ENCODE measurements at regions not wholly inside any gene's neighbourhood (a gene's known extent, or its start where the extent isn't known, plus 50 kb on each side); places are given as distances from the start of the nearest gene placed in this dataset.

DNA sequence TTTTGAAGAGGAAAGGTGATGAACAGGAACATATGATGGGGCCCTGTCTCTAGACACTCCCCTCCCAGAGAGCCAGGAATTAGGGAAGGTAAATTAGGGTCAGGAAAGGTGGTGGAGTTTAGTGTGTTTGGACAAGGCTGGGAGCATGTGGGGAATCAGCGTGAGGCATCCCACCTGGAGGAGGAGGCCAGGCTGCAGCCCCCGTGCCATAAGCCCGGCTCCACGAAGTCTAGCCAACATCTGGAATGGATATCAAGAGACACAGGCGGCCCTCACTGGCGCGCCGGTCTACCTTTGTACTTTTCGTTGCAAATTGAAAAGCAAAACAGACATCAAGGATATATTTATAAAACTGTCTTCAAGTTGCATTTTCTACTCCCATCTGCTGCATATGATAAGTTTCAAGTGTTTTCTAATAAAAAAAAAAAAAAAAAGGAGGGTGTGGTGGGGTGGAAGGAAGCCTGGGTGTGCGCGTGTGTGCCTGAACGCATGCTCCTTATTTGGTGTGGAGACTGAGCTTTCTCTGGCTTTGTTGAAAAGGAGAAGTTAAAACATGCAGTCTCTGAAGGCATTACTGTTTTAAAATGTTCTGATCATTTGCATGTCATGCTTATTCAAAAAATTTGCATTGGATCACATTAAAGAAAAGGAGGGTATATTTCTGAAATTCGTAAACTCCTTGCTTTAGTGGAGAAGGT lies 546.7 kb upstream of the ID2 start:
- Histone ChIP-seq H3K4me2 (ENCODE audit: insufficient read depth, insufficient read length, low read length) (no peak overlapping the region), H3K14ac (ENCODE audit: insufficient read depth, low read length) (no peak overlapping the region), H3K56ac (ENCODE audit: insufficient read length, low read depth, low read length) (no peak overlapping the region), H3K9me3 (ENCODE audit: control insufficient read depth, low read depth, low read length) (no peaks in the 10 kb centered on the region), H3K27ac (ENCODE audit: insufficient read length, low read depth, low read length) (no peak overlapping the region), H3K27me3 (ENCODE audit: insufficient read depth, low read length) (no peaks in the 10 kb centered on the region), H2AFZ (ENCODE audit: low read length) (no peak overlapping the region), H4K91ac (ENCODE audit: insufficient read length, low read depth, low read length) (no peak overlapping the region), H2BK120ac (ENCODE audit: low read depth, low read length, poor library complexity, severe bottlenecking) (no peak overlapping the region), H4K5ac (ENCODE audit: insufficient read length, low read depth, low read length) (no peak overlapping the region), H3K23ac (ENCODE audit: insufficient read length, low read depth, low read length) (no peak overlapping the region), H3K79me2 (ENCODE audit: insufficient read depth, low read length) (no peaks in the 10 kb centered on the region), H3K18ac (ENCODE audit: insufficient read length, low read depth, low read length) (no peak overlapping the region), H4K20me1 (ENCODE audit: control insufficient read depth, insufficient read depth, insufficient read length) (no peaks in the 10 kb centered on the region), H3K4ac (ENCODE audit: low read depth, low read length) (no peak overlapping the region), H3K4me1 (ENCODE audit: insufficient read depth, low read length) (no peaks in the 10 kb centered on the region; the same call in 1 of the 2 replicates), H3K23me2 (ENCODE audit: insufficient read length, low read depth, low read length, poor library complexity, severe bottlenecking) (no peaks in the 10 kb centered on the region), H3T11ph (ENCODE audit: low read length) (no peak overlapping the region), H2AK5ac (ENCODE audit: insufficient read length, low read length) (no peak overlapping the region), H2BK12ac (ENCODE audit: insufficient read length, low read depth, low read length) (no peak overlapping the region), H2BK5ac (ENCODE audit: insufficient read length, low read length) (no peak overlapping the region), H2BK20ac (ENCODE audit: low read depth, low read length, poor library complexity, severe bottlenecking) (no peak overlapping the region), H3K79me1 (ENCODE audit: insufficient read depth, low read depth, low read length, poor library complexity, severe bottlenecking) (no peaks in the 10 kb centered on the region), H2BK15ac (ENCODE audit: low read depth, low read length) (no peak overlapping the region), H3K9ac (ENCODE audit: extremely low read depth, insufficient read length, low read length) (no peak overlapping the region), H4K8ac (replicated peaks; ENCODE audit: insufficient read length, low read depth, low read length) (no peak overlapping the region)
- no peak overlapping the region for H3K4me3 Mint-ChIP-seq
- TF ChIP-seq, protein P1, sequence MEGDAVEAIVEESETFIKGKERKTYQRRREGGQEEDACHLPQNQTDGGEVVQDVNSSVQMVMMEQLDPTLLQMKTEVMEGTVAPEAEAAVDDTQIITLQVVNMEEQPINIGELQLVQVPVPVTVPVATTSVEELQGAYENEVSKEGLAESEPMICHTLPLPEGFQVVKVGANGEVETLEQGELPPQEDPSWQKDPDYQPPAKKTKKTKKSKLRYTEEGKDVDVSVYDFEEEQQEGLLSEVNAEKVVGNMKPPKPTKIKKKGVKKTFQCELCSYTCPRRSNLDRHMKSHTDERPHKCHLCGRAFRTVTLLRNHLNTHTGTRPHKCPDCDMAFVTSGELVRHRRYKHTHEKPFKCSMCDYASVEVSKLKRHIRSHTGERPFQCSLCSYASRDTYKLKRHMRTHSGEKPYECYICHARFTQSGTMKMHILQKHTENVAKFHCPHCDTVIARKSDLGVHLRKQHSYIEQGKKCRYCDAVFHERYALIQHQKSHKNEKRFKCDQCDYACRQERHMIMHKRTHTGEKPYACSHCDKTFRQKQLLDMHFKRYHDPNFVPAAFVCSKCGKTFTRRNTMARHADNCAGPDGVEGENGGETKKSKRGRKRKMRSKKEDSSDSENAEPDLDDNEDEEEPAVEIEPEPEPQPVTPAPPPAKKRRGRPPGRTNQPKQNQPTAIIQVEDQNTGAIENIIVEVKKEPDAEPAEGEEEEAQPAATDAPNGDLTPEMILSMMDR (conservative IDR thresholded peaks at IDR 0.05): no peak
- peaks cover 2 to 4% of the 10 kb centered on the region in 2 experiments; a peak in 4 of 5 replicates for H3K9me3 Mint-ChIP-seq
- H3K27ac Mint-ChIP-seq: no peak overlapping the region
- peaks cover 0 to 1% (median 0%) of the 10 kb centered on the region in 3 experiments; a peak in 1 of 7 replicates for H3K36me3 Mint-ChIP-seq (ENCODE audit: insufficient read depth in 1 of 3, low read depth in 3 of 3)
- WGBS (ENCODE audit: extremely low coverage, insufficient read length, low lambda C conversion rate): no CpG with 5 or more reads among the region's 13 CpGs
- H3K4me1 Mint-ChIP-seq: peaks cover 8 to 9% of the 10 kb centered on the region in 2 experiments; a peak in 3 of 4 replicates
- no peak for DNase-seq
- H3K27me3 Mint-ChIP-seq (ENCODE audit: low read depth): no peaks in the 10 kb centered on the region; the same call in 1 of the 2 replicates

Data from H9 (cell line).